Muscle layer of duodenum (tissue), 2 donors: ENCODE measurements at regions not wholly inside any gene's neighbourhood (a gene's known extent, or its start where the extent isn't known, plus 50 kb on each side); places are given as distances from the start of the nearest gene placed in this dataset.

ENCODE experiments used
- H3K27ac ChIP-seq: one replicate; pipeline ENCODE4 v1.7.0; 2013; ENCODE audit warnings: mild to moderate bottlenecking, low read length
- H3K27me3 ChIP-seq: one replicate; pipeline ENCODE4 v1.7.0; 2013; ENCODE audit warnings: low read depth, mild to moderate bottlenecking, control low read depth, low read length
- H3K36me3 ChIP-seq, 2 donors: one replicate each; pipeline ENCODE4 v1.7.0; 2013; ENCODE audit warnings: low read length in 2 of 2, control low read depth in 1 of 2, mild to moderate bottlenecking in 1 of 2; ENCODE audit not compliant: insufficient read depth in 2 of 2, control insufficient read depth in 1 of 2
- H3K4me1 ChIP-seq, 2 donors: one replicate each; pipeline ENCODE4 v1.7.0; 2013; ENCODE audit warnings: low read length in 2 of 2, mild to moderate bottlenecking in 2 of 2, control low read depth in 1 of 2, moderate library complexity in 1 of 2; ENCODE audit not compliant: insufficient read depth in 2 of 2, control insufficient read depth in 1 of 2
- H3K4me3 ChIP-seq, 2 donors: one replicate each; pipeline ENCODE4 v1.7.0; 2013; ENCODE audit warnings: low read length in 2 of 2, low read depth in 1 of 2, mild to moderate bottlenecking in 1 of 2
- H3K9me3 ChIP-seq, 2 donors: one replicate each; pipeline ENCODE4 v1.7.0; 2013; ENCODE audit warnings: low read length in 2 of 2, control low read depth in 1 of 2, mild to moderate bottlenecking in 1 of 2; ENCODE audit not compliant: control insufficient read depth in 1 of 2
- donor health status: healthy.

DNA sequence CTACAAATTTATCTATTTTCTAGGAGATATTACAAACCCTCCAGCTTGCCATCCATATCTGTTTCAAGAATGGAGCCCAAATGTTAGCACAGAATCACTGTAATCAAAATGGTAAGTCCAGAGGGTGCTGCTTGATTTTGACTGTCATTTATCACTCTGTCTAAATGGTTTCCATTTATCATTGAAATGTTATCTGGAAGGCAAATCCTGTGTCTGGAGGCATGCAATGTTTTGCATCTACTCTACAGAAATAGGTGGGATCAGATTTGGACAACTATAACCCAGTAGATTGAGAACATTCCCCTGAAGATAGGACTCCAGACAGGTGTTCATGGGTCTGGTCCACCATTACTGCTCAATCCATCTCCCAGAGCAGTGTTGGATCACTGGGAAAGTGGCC lies 128.7 kb downstream of the MAIP1 start:
- H3K4me3 ChIP-seq = no peak overlapping the region
- H3K27me3 ChIP-seq = no peaks in the 10 kb centered on the region
- H3K4me1 ChIP-seq = no peaks in the 10 kb centered on the region
- H3K27ac ChIP-seq = no peak overlapping the region
- no peaks in the 10 kb centered on the region for H3K36me3 ChIP-seq
- H3K9me3 ChIP-seq = no peaks in the 10 kb centered on the region

DNA sequence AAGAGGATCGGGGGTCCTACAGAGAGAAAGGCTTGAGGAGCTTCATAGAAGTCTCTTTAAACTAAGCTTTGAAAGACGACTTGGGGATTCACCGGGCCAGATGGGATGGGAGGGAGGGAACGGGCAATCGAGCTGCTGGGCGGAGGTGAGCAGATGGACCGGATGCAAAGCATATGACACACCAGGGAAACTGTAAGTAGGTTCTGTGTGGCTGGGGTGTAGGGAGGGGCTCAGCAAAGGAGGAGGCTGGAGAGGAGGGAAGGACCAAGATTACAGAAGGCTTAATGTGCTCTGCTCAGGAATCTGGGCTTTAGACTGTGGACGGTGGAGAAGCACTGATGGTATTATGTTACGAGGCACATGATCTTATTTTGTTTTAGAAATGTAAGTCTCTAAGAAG lies 131.5 kb downstream of the MAIP1 start:
- Histone ChIP-seq H3K27ac (no peak overlapping the region), H3K9me3 (no peaks in the 10 kb centered on the region), H3K36me3 (no peaks in the 10 kb centered on the region)

DNA sequence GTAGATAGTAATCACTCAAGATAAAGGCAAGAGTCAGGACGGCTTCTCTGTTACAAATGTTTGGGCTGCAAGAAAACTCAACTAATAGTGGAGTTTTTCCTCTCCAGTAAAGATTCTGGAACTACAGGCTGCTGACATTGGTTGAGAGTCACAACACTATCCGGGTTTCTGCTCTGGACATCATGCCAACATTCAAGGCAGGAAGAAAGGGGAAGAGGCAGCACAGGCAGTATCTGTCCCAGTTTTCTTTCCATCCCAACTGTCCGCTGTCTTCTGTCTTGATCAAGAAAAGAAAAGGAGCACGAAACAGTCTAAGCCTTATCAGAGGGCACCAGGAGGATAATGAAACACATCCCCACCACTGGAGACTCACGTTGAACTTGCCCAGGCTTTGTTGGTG lies 132.1 kb downstream of the MAIP1 start:
- no peaks in the 10 kb centered on the region for H3K9me3 ChIP-seq
- H3K4me1 ChIP-seq = no peaks in the 10 kb centered on the region
- H3K36me3 ChIP-seq = no peaks in the 10 kb centered on the region
- no peaks in the 10 kb centered on the region for H3K27me3 ChIP-seq
- no peak overlapping the region for H3K4me3 ChIP-seq
- no peak overlapping the region for H3K27ac ChIP-seq

More for the DNA sequence above, 131.5 kb downstream of the MAIP1 start:
- Histone ChIP-seq H3K27me3 (no peaks in the 10 kb centered on the region), H3K4me3 (no peak overlapping the region), H3K4me1 (no peaks in the 10 kb centered on the region)

GRCh38 chr2:200089040-200089755 lies 133.8 kb downstream of the MAIP1 start:
- no peaks in the 10 kb centered on the region for H3K4me1 ChIP-seq
- no peak overlapping the region for H3K27ac ChIP-seq
- no peak overlapping the region for H3K4me3 ChIP-seq
- H3K27me3 ChIP-seq = no peaks in the 10 kb centered on the region
- no peaks in the 10 kb centered on the region for H3K9me3 ChIP-seq
- no peaks in the 10 kb centered on the region for H3K36me3 ChIP-seq

GRCh38 chr2:200089756-200090109 lies 134.4 kb downstream of the MAIP1 start:
- no peaks in the 10 kb centered on the region for H3K9me3 ChIP-seq
- no peak overlapping the region for H3K4me3 ChIP-seq
- no peaks in the 10 kb centered on the region for H3K27me3 ChIP-seq
- no peaks in the 10 kb centered on the region for H3K36me3 ChIP-seq
- no peak overlapping the region for H3K27ac ChIP-seq
- no peaks in the 10 kb centered on the region for H3K4me1 ChIP-seq

DNA sequence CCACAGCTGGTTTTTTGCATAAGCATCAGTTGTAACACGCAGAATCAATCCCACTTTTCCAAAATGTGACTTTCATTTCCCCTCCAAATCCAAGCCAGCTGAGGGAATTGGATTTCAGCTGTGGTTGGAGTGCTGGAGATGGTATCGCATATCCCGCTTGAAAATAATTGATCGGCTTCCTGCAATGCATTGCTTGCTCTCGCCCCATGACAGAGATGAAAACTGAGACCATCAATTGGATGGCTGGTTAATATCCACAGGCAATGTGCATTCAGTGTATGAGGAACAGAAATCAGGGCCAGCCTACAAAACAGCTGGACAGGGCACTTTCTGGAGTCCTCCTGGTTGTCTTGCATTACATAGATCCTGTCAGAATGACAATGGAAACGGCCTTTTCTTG lies 135.3 kb downstream of the MAIP1 start:
- Histone ChIP-seq H3K36me3 (no peaks in the 10 kb centered on the region), H3K27ac (no peak overlapping the region), H3K4me1 (no peaks in the 10 kb centered on the region), H3K4me3 (no peak overlapping the region), H3K9me3 (no peaks in the 10 kb centered on the region), H3K27me3 (no peaks in the 10 kb centered on the region)

DNA sequence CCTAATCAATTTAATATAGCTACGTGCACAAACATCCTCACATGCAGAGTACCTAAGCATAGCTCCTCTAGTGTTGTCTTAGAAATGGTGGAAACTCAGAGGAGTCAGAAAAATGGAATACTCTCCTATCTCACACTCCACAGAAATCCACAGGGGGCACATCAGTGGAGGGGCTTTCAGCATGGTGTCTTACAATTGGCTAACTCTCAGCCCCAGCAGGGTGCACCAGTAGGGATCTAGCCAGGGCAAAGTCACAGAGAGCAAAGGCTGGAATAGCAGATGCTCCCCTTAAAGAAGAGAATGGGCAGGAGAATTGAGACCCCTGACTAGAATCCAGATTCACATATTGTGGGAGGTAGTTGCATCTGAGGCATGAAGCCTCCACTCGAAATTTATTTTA lies 135.7 kb downstream of the MAIP1 start:
- H3K4me1 ChIP-seq = no peaks in the 10 kb centered on the region
- no peaks in the 10 kb centered on the region for H3K27me3 ChIP-seq
- H3K27ac ChIP-seq = no peak overlapping the region
- no peaks in the 10 kb centered on the region for H3K9me3 ChIP-seq
- H3K36me3 ChIP-seq = no peaks in the 10 kb centered on the region
- no peak overlapping the region for H3K4me3 ChIP-seq

DNA sequence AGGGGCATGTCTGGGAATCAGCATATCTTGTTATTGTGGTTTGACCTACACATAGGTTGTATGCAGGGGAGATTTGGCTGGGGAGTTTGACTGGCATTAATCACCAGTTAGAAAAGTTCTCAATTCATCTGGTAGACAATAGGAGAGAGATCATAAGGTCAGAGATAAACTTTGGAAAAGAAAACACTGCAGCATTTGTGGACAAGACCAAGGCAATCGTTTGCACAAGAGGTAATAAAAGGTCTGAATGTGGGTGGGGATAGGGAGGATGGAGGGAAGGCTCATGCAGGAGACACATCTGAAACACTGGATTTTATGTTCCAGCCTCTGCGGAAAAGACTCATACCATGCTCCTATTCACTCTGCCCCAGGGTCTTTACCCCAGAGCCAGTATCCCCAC lies 136.9 kb downstream of the MAIP1 start:
- no peaks in the 10 kb centered on the region for H3K27me3 ChIP-seq
- no peak overlapping the region for H3K27ac ChIP-seq
- H3K4me3 ChIP-seq = no peak overlapping the region
- no peaks in the 10 kb centered on the region for H3K4me1 ChIP-seq
- no peaks in the 10 kb centered on the region for H3K9me3 ChIP-seq
- H3K36me3 ChIP-seq = no peaks in the 10 kb centered on the region

GRCh38 chr2:200095436-200095835 lies 140.1 kb downstream of the MAIP1 start:
- Histone ChIP-seq H3K27me3 (no peaks in the 10 kb centered on the region), H3K4me3 (no peak overlapping the region), H3K27ac (no peak overlapping the region), H3K9me3 (no peaks in the 10 kb centered on the region), H3K36me3 (no peaks in the 10 kb centered on the region), H3K4me1 (no peaks in the 10 kb centered on the region)

GRCh38 chr2:200099256-200099655 lies 143.9 kb downstream of the MAIP1 start:
- Histone ChIP-seq H3K27me3 (no peaks in the 10 kb centered on the region), H3K36me3 (no peaks in the 10 kb centered on the region), H3K9me3 (no peaks in the 10 kb centered on the region), H3K4me1 (no peaks in the 10 kb centered on the region), H3K27ac (no peak overlapping the region), H3K4me3 (no peak overlapping the region)

- Histone ChIP-seq H3K9me3 (no peaks in the 10 kb centered on the region), H3K4me3 (no peak overlapping the region), H3K27ac (no peak overlapping the region), H3K27me3 (no peaks in the 10 kb centered on the region), H3K36me3 (no peaks in the 10 kb centered on the region), H3K4me1 (no peaks in the 10 kb centered on the region)
Observed at GRCh38 chr2:200100027-200100426, 144.6 kb downstream of the MAIP1 start.

DNA sequence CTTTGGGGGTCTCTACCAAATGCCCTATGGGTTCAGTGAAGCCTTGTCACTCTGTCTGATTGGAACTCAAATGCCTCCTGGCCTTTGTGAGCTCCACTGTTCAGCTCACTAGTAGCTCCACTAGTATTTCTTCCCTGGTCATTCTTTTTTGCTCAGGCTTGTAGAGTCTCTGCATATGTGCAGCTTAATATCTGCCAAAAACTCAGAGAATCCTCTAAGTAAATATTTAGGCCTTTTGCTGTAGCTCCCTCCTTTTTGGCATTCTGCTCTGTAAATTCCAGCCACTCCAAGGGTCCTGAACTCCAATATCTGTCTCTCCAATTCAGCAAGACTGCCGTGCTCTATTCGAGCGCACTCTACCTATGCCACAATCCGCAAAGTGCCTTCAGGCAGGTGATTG lies 146.5 kb downstream of the MAIP1 start:
- H3K9me3 ChIP-seq = no peaks in the 10 kb centered on the region
- H3K36me3 ChIP-seq = no peaks in the 10 kb centered on the region
- no peaks in the 10 kb centered on the region for H3K4me1 ChIP-seq
- H3K4me3 ChIP-seq = no peak overlapping the region
- no peak overlapping the region for H3K27ac ChIP-seq
- H3K27me3 ChIP-seq = no peaks in the 10 kb centered on the region
